ENCODE measurements at regions not wholly inside any gene's neighbourhood (a gene's known extent, or its start where the extent isn't known, plus 50 kb on each side); places are given as distances from the start of the nearest gene placed in this dataset.

DNA sequence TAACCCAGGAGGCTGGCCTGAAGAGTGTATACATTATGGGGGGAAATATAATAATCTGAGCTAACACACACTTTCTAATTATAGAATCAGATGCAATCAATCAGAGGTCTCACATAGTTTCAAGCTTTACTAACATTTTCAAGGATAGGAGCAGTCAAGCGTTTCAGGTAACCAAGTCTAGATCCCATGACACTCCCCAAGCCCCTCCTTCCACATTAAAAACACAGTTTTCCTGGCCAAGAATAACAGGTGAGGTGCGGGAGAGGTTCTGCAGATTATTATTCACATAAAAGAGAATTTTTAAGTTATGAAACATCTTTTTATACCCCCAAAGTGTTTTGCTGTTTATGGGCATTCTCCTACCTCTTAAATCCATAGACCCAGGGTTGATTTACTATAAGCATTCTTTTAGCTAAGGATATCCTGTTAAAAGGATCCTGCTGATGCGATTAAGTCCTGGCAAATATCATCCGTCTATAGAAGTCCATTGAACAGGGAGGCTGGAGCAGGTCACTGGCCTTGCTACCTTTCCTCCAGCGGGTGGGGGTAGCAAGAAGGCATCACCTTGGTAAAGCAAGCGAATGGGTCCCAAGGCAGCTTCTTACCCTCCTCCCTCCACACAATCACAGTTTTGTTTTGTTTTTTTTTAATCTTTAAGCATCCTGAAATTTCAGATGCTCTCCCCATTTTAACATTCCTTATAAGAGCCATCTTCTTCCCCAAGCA lies 104.7 kb upstream of the GPM6A start:
- no peak overlapping the region for H3K4me3 Mint-ChIP-seq
- TF ChIP-seq CTCF (conservative IDR thresholded peaks at IDR 0.05) = no peak
- peaks cover 5% of the 10 kb centered on the region for H3K4me1 Mint-ChIP-seq
- H3K27me3 Mint-ChIP-seq (ENCODE audit: low read depth) = no peaks in the 10 kb centered on the region
- no peaks in the 10 kb centered on the region for H3K9me3 Mint-ChIP-seq
- DNase-seq (ENCODE audit: low read depth, low spot score) = no peak
- H3K27ac Mint-ChIP-seq (ENCODE audit: unreplicated experiment) = no peak overlapping the region
- H3K36me3 Mint-ChIP-seq (ENCODE audit: low read depth) = no peaks in the 10 kb centered on the region

DNA sequence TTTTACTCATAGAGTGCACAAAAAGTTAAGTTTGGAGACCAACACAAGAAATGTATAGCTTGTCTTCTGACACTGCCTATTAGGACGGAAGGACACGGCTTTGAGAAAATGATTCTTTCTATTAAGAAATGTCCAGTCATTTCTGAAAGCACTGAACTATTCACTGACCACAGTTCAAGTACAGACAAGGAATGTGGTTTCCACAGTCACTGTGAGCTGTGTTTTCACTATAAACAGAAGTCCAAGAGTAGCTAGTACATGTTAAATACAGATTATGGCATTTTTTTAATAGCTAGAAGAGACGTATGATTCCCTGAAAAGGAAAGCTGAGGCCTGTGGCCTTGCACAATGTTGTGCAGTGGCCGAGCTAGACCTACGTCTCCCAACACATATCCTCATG lies 115.1 kb upstream of the GPM6A start:
- TF ChIP-seq CTCF (conservative IDR thresholded peaks at IDR 0.05) = no peak
- H3K9me3 Mint-ChIP-seq = no peaks in the 10 kb centered on the region
- H3K27ac Mint-ChIP-seq (ENCODE audit: unreplicated experiment) = no peak overlapping the region
- H3K4me1 Mint-ChIP-seq = no peaks in the 10 kb centered on the region
- H3K36me3 Mint-ChIP-seq (ENCODE audit: low read depth) = no peaks in the 10 kb centered on the region
- H3K4me3 Mint-ChIP-seq = no peak overlapping the region
- H3K27me3 Mint-ChIP-seq (ENCODE audit: low read depth) = no peaks in the 10 kb centered on the region
- no peak for DNase-seq (ENCODE audit: low read depth, low spot score)

DNA sequence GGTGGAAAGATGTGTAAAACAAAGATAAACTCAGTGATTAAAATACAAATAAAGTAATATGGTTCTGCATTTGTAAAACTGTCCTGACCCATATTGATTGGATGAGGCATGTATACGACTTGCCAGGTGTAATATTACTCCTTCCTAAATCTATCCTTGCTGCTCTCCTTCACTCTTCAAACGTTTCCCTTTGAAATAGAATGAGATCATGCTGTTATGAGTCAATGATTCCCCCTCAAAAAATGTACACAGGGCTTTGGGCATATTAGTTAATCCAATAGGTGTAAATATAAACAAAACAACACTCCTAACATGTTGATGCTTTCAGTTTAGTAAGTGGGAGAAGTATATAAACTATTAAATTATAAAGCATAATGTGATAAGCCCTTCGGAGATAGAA lies 117.4 kb upstream of the GPM6A start:
- TF ChIP-seq CTCF (conservative IDR thresholded peaks at IDR 0.05) = no peak
- Mint-ChIP-seq H3K27me3 (ENCODE audit: low read depth) (no peaks in the 10 kb centered on the region), H3K36me3 (ENCODE audit: low read depth) (no peaks in the 10 kb centered on the region), H3K4me3 (no peak overlapping the region), H3K27ac (ENCODE audit: unreplicated experiment) (no peak overlapping the region), H3K4me1 (no peaks in the 10 kb centered on the region), H3K9me3 (no peaks in the 10 kb centered on the region)
- no peak for DNase-seq (ENCODE audit: low read depth, low spot score)

DNA sequence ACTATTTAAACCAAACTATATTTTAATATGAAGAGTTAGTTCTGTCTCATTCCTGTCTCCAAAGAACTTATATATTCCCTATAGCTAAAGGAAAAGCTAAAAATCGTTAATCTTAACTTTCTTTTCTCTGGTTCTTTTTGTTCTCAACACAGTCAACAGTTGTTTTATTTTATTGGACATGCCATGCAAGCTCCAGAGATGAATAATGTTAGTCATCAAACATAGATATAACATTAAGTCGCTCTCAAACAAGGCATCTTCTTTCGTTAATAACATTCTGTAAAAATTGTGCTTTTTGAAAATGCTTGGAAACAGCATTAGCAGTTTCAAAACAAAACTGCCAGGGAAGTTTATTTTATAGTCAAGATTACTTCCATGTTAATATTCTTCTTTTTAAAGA lies 117.9 kb upstream of the GPM6A start:
- DNase-seq (ENCODE audit: low read depth, low spot score) = no peak
- no peaks in the 10 kb centered on the region for H3K4me1 Mint-ChIP-seq
- H3K9me3 Mint-ChIP-seq = no peaks in the 10 kb centered on the region
- TF ChIP-seq CTCF (conservative IDR thresholded peaks at IDR 0.05) = no peak
- H3K4me3 Mint-ChIP-seq = no peak overlapping the region
- H3K27me3 Mint-ChIP-seq (ENCODE audit: low read depth) = no peaks in the 10 kb centered on the region
- H3K36me3 Mint-ChIP-seq (ENCODE audit: low read depth) = no peaks in the 10 kb centered on the region
- H3K27ac Mint-ChIP-seq (ENCODE audit: unreplicated experiment) = no peak overlapping the region

GRCh38 chr4:175930471-175930870 lies 118.4 kb upstream of the GPM6A start:
- Mint-ChIP-seq H3K27ac (ENCODE audit: unreplicated experiment) (no peak overlapping the region), H3K9me3 (no peaks in the 10 kb centered on the region), H3K27me3 (ENCODE audit: low read depth) (no peaks in the 10 kb centered on the region), H3K4me1 (no peaks in the 10 kb centered on the region), H3K36me3 (ENCODE audit: low read depth) (no peaks in the 10 kb centered on the region), H3K4me3 (no peak overlapping the region)
- TF ChIP-seq CTCF (conservative IDR thresholded peaks at IDR 0.05) = no peak
- no peak for DNase-seq (ENCODE audit: low read depth, low spot score)
